NB4 (cell line): ENCODE measurements at regions not wholly inside any gene's neighbourhood (a gene's known extent, or its start where the extent isn't known, plus 50 kb on each side); places are given as distances from the start of the nearest gene placed in this dataset.

Experiments used
- CTCF ChIP-seq: IDR thresholded peaks from one replicate; pipeline ENCODE4 v1.5.1; 2012; ENCODE audit warnings: low read depth, low read length
- MAX ChIP-seq: IDR thresholded peaks from 2 replicates; pipeline ENCODE4 v1.6.1; 2011; ENCODE audit warnings: low read depth, low read length
- MYC ChIP-seq: IDR thresholded peaks from 2 replicates; pipeline ENCODE4 v1.6.1; 2011; ENCODE audit warnings: low read depth, low read length
- POLR2A ChIP-seq: IDR thresholded peaks from 2 replicates; pipeline ENCODE4 v1.6.1; 2011; ENCODE audit warnings: mild to moderate bottlenecking; ENCODE audit not compliant: insufficient read length; ENCODE audit errors: extremely low read depth

GRCh38 chr12:97385121-97385520, 77.5 kb upstream of the RMST start:
- TF ChIP-seq CTCF (no peak), POLR2A (no peak), MAX (no peak), MYC (no peak)
